ENCODE measurements at regions not wholly inside any gene's neighbourhood (a gene's known extent, or its start where the extent isn't known, plus 50 kb on each side); places are given as distances from the start of the nearest gene placed in this dataset.

DNA sequence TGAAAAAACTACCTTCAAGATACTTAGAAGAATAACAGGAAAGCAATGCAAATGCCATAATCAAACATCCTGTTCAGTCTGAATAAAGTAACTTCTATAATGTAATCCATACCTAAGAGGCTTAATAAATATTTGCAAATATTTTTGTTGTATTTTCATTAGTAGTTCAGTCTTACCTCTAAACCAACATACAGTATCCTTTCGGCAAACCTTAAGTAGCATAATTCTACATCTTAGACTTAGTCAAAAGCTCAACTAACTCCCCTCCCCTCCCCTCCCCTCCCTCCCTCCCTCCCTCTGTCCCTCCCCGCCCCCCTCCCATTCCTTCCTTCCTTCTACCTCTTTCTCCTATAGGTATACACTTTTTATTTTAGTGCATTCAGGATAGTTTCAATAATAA, 1373.2 kb downstream of the SUCLG1 start:
- DNase-seq: no peak

DNA sequence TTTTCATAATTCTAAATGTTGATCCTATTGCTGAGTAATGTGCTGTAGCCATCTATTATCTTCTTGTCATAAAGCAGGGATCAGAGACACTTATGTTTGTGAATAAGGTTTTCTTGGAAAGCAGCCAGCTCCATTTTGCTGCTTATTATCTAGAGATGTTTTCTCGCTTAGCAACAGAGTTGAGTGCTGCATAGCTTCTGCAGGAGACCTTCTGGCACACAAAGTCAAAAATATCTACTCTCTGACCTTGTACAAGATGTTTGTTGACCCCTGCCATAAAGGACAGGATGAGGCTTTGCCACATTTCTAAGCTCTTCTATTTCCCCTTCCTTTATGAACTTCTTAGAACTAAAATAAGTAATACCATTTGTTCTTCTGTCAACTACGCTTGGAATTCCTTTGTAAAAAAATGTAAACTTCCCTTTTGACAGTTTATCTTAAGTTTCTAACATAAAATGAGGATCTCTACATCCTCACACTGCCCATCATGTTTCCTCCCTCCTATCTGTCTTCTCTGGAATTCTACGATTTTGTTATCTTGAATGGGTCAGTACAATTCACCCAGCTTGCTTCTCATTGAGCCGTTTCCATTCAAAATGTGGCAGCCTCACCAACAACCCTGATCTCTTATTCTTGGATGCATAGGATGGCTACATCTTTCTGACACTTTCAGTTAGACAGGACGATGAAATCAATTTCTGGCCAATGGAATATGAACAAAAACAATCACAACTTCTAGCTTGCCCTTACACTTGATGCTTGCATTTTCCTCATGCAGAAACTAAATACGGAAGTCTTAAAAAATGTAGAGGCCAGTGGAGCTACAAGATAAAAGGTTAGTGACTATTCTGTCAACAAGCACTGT, 1377.0 kb downstream of the SUCLG1 start:
- Histone ChIP-seq H3K4me1 (peaks cover 0 to 7% (median 0%) of the 10 kb centered on the region in 4 donors), H3K9me3 (no peaks in the 10 kb centered on the region), H3K36me3 (no peaks in the 10 kb centered on the region), H3K4me3 (no peak overlapping the region), H3K27me3 (no peaks in the 10 kb centered on the region), H3K27ac (no peak overlapping the region)
- no peak for DNase-seq
- no peak for TF ChIP-seq POLR2A (IDR thresholded peaks at IDR 0.05)
- TF ChIP-seq, protein P1, sequence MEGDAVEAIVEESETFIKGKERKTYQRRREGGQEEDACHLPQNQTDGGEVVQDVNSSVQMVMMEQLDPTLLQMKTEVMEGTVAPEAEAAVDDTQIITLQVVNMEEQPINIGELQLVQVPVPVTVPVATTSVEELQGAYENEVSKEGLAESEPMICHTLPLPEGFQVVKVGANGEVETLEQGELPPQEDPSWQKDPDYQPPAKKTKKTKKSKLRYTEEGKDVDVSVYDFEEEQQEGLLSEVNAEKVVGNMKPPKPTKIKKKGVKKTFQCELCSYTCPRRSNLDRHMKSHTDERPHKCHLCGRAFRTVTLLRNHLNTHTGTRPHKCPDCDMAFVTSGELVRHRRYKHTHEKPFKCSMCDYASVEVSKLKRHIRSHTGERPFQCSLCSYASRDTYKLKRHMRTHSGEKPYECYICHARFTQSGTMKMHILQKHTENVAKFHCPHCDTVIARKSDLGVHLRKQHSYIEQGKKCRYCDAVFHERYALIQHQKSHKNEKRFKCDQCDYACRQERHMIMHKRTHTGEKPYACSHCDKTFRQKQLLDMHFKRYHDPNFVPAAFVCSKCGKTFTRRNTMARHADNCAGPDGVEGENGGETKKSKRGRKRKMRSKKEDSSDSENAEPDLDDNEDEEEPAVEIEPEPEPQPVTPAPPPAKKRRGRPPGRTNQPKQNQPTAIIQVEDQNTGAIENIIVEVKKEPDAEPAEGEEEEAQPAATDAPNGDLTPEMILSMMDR (IDR thresholded peaks at IDR 0.05): no peak

More for the DNA sequence above, 1373.2 kb downstream of the SUCLG1 start:
- H3K4me3 ChIP-seq: no peak overlapping the region
- H3K4me1 ChIP-seq: peaks cover 0 to 7% (median 0%) of the 10 kb centered on the region in 4 donors
- no peaks in the 10 kb centered on the region for H3K27me3 ChIP-seq
- no peak overlapping the region for H3K27ac ChIP-seq
- H3K36me3 ChIP-seq: no peaks in the 10 kb centered on the region
- no peaks in the 10 kb centered on the region for H3K9me3 ChIP-seq
- TF ChIP-seq, protein P1 (IDR thresholded peaks at IDR 0.05): no peak
- no peak for TF ChIP-seq POLR2A (IDR thresholded peaks at IDR 0.05)

DNA sequence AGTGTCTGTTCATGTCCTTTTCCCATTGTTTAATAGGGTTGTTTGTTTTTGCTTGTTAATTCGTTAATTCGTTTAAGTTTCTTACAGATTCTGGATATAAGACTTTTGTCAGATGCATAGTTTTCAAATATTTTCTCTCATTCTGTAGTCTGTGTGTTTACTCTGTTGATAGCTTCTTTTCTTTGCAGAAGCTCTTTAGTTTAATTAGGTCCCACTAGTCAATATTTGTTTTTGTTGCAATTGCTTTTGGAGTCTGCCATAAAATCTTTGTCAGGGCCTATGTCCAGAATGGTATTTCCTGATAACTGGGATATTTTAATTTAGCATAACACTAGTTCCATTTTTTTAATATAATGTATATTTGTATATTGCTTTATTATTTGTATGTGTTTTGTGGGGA, 1380.1 kb downstream of the SUCLG1 start:
- H3K36me3 ChIP-seq: no peaks in the 10 kb centered on the region
- H3K4me3 ChIP-seq: no peak overlapping the region
- H3K4me1 ChIP-seq: peaks cover 0 to 7% (median 0%) of the 10 kb centered on the region in 4 donors
- no peak overlapping the region for H3K27ac ChIP-seq
- no peaks in the 10 kb centered on the region for H3K9me3 ChIP-seq
- TF ChIP-seq, protein P1 (IDR thresholded peaks at IDR 0.05): no peak
- TF ChIP-seq POLR2A (IDR thresholded peaks at IDR 0.05): no peak
- DNase-seq: no peak
- no peaks in the 10 kb centered on the region for H3K27me3 ChIP-seq

DNA sequence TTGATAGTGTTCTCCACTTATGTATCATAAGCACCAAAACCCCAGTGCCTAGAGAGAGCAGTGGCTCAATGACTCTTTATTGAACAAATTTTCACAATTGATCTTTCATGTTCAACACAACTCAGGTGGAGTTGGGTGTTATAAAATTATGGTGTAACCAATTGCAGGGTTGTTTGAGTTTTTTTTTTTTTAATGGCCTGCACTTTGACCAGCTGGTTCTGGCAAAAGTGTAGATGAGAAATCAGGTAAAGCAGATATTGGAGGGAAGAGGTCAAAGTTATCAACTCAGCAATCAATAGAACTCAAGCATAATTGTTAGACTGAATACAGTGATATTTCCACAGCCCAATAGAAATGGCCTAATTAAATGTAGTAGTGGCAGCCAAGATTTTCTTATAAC, 1386.3 kb downstream of the SUCLG1 start:
- no peak for DNase-seq
- no peaks in the 10 kb centered on the region for H3K36me3 ChIP-seq
- no peak overlapping the region for H3K4me3 ChIP-seq
- no peaks in the 10 kb centered on the region for H3K4me1 ChIP-seq
- TF ChIP-seq, protein P1 (IDR thresholded peaks at IDR 0.05): no peak
- TF ChIP-seq POLR2A (IDR thresholded peaks at IDR 0.05): no peak
- H3K27ac ChIP-seq: no peak overlapping the region
- no peaks in the 10 kb centered on the region for H3K27me3 ChIP-seq
- H3K9me3 ChIP-seq: no peaks in the 10 kb centered on the region

DNA sequence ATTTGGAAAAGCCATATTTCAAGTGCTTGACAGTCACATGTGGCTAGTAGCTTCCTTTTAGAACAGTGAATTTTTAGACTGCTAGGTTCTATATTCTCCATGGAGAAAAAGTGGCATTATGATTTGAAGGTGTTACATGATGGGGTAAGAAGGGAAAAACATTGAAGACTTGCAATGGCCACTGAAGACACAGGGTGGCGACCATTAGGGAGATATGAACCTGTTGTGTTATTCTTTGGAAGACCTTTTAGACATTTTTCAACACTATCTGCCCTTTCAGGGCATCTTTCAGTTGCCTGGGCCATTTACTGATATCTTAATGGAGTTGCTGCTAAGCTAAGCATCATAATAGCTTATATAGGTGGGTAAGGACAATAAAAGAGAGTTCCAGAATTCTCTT, 1387.2 kb downstream of the SUCLG1 start:
- Histone ChIP-seq H3K4me1 (peaks cover 0 to 5% (median 0%) of the 10 kb centered on the region in 4 donors), H3K4me3 (no peak overlapping the region), H3K36me3 (no peaks in the 10 kb centered on the region), H3K27me3 (no peaks in the 10 kb centered on the region), H3K9me3 (no peaks in the 10 kb centered on the region), H3K27ac (no peak overlapping the region)
- no peak for DNase-seq
- TF ChIP-seq, protein P1 (IDR thresholded peaks at IDR 0.05): no peak
- no peak for TF ChIP-seq POLR2A (IDR thresholded peaks at IDR 0.05)
